ENCODE measurements at regions not wholly inside any gene's neighbourhood (a gene's known extent, or its start where the extent isn't known, plus 50 kb on each side); places are given as distances from the start of the nearest gene placed in this dataset.

DNA sequence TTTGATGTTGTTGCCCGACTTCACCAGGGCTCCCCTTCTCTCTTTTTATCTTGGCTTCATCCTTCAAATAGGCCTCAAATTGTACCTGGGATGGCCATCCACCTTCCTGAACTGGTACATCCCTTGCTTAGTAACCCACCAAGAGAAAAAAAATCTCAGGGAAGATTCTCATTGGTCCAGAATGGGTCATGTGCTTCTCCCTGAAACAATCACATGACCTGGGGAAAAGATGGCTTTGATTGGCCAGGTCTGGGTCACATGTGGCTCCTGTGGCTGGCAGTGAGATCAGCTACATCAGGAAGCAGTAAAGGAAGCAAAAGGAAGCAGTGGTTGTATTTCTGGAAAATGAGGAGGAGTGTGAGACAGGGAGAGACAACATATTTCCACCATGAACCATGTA, 540.2 kb downstream of the MIAT start:
- DNase-seq (ENCODE audit: low read depth, low spot score) = no peak

DNA sequence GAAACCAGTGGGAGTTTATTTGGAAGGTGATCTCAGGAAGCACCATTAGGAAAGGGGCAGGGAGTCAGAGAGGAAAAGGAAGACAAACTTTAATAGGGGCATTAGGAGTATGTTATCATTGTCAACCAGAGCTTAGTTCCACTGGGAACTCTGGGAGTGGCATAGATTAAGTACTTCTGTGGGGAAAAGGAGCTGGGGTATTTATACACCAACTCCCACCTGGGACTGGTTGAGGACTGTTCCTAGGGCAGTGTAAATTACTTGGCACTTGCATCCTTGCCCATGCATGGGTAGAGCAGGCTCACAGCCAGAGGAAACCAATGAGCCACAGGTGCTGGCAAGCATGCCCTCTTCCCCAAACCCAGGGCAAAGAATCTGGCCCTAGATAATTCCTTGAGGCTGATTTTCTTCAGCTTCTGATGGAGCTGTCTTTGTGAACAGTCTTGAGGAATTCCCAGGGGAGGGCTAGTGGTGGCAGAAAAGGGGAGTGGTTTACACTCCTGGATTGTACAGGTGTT, 541.2 kb downstream of the MIAT start:
- DNase-seq (ENCODE audit: low read depth, low spot score) = no peak

DNA sequence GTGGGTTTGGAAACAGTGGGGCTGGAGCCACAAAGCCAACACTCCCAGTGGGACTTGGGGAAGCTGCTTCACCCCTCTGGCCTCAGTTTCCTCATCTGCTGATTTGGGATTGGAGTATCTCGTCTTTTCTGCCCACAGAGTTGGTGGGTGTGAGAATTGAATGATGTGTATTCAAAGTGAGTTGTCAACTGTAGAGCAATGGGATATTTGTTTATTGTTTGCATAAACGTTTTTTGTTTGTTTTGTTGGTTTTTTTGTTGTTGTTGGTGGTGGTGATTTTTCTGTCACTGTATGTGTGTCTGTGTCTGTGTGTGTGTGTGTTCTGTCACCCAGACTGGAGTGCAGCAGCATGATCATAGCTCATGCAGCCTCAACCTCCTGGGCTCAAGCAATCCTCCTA, 542.0 kb downstream of the MIAT start:
- no peak for DNase-seq (ENCODE audit: low read depth, low spot score)

DNA sequence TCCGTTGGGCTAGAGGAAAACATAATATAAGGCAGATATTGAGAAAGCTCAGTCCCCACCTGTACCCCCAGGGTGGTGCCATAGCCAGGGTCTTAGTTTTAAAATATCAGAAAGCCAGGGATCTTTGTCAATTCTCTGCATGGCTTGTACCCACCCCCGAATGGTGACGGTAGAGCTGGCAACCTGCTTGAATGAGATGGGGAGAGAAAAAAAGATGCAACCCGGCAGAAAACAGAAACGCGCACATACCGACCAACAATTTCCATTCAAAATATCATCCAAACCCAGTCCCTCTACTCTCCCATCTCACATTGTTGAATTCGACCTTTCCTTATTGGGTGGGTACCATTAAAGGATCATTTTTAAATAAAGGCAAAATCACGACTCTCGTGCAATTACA, 543.9 kb downstream of the MIAT start:
- DNase-seq (ENCODE audit: low read depth, low spot score) = no peak

DNA sequence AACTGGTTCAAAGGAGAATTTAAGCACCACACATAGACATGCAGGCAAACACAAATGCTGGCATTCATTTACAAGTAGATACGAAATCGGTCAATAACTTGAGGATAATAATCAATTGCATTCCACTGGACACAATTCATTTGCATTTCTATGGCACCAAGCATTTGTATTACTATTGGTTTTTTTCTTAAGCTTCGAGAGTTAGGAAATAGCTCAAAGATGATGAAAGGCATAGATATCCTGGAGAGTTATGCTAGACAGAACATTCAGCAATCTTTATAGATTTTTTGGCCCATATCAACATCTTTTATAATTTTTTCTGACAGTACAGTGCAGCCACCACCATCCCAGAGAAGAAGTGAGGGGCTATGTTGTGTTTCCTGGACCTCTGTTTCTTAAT, 544.4 kb downstream of the MIAT start:
- no peak for DNase-seq (ENCODE audit: low read depth, low spot score)

DNA sequence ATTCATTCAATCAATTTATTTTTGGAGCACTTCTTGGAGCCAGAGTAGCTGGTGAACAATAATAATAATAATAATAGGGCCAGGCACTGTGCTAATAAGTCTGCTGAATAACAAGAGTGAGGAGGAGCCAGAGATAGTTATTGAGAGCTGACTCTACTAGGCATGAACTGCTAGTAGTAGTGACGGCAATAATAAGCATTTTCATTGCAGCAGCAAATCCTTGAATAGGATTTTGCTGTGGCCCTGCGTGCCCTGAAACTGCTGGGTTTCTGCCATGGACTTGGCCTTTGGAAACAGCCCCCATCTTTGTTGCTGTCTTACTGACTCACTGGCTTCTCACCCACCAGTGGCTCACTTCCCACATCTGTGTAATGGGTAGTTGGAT, 545.9 kb downstream of the MIAT start:
- DNase-seq (ENCODE audit: low read depth, low spot score) = no peak

DNA sequence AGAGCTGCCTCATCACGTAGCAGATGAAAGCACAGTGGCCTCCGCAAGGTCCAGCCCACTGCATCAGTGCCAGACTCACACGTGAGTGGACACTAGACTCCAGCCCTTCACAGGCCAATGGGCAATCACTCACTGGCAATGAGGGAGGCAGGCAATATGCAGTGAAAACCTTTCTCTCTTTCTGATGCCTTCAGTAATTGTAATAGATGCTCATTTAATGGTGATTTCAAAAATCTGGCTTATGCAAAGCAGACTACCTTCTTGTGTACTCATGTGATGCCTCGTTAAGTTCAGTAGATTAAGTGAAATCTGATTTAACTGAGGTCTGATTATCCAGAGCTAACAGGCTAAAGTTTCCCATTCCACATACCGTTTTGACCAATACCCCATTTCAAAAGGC, 546.9 kb downstream of the MIAT start:
- DNase-seq (ENCODE audit: low read depth, low spot score) = no peak

DNA sequence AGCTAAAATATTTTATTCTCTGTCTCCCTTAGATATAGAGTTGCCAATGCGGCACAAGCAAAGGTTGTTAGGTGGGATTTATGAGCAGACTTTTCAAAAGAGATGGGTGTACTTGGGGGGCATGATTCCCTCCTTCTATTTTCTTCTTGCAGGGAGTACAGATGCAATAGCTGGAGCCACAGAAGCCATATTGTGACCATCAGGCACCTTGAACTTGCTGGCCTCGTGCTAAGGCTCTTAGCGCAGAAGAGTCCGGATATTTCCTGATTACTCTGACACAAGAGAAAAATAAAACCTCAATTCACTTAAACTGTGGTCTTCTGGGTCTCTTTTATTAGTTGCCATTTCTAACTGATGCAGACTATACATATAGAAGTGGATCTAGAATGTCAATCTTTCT, 547.4 kb downstream of the MIAT start:
- no peak for DNase-seq (ENCODE audit: low read depth, low spot score)

DNA sequence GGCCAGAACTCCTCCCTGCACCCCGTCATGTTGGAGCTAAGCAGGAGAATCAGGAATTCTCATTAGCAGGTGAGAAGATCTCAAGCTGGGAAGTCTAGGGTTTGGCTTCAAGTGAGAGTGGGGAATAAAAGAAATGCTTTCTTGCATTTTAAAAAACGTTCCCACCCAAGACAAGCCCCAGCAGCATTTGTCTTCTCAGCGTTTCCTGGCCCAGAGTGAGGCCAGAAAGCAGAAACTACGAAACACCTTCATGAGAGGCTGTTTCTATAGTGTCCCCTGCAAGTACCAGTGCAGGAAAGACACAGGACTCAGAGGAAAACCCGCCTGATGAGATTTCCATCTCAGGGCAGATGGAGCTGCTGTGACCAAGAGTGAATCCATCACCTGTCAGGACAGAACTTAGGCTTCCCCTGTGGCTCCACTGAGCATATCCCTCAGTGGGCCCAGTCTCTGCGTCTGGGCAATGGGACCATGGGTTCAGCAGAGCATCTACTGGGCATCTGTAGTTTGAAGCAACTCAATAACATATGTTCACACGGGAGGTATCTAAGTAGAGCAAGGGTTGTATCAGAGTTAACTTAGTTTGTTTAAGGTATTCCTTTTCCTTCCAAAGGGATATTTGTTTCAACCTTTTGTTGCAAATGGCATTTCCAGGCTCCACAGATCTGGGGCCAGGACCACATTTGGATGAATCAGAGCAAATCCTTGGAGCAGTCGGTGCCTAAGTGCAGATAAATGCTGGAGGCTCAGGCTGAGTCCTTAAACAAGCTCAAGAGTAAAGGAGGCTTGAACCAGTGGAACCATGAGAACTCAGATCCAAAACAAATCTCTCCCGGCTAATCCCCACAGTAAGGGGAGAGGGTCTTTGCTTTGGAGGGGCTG, 548.3 kb downstream of the MIAT start:
- DNase-seq (ENCODE audit: low read depth, low spot score) = no peak

DNA sequence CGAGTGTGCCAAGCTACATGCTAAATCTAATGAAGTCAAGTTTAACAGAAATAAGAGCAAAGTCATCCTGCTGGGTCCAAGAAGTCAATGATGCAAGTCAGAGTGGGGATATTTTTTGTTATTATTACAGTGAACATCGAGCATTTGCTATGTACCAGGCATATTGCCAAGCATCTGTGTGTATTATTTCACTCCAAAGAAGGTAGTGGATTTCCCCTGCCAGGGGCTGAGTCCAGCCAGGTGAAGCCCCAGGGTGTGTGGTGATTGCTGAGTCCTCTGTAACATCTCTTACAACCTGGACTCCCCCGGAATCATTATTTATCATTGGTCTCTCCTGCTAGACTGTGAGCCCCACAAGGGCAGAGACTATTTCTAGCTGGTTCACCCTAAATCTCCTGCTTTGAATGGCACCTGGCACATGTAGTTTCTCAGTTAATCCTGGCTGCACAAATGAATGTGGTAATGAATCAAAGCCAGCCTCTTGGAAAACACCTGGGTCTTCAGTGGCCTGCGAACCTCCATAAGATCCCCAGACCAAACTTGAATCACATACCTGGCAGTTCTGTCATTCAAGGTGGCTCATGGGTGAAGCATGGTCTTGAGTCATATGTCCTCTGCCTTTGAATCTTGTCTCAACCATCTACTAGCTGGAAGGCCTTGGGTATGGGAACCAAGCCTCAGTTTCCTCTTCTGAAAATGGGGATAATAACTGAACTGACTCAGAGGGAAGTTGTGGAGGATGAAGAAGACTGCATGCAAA, 549.2 kb downstream of the MIAT start:
- no peak for DNase-seq (ENCODE audit: low read depth, low spot score)

DNA sequence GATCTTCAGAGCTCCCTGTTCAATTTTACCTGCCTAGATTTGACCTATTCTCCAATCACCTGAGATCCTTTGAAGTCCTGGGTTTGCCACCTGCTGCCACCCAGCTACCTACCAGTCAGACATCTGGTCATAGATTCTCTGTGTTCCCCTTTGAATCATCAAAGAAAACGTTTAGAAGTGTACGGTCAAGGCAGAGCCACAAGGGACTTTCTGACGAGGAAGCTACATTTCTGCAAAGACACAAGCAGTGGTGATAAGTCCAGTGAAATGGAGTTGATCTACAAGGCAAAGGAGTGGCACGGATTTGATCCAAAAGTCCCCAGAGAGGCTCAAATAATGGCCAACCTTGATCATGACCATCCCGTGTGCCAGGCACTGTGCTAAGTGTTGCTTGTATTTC, 549.9 kb downstream of the MIAT start:
- no peak for DNase-seq (ENCODE audit: low read depth, low spot score)

DNA sequence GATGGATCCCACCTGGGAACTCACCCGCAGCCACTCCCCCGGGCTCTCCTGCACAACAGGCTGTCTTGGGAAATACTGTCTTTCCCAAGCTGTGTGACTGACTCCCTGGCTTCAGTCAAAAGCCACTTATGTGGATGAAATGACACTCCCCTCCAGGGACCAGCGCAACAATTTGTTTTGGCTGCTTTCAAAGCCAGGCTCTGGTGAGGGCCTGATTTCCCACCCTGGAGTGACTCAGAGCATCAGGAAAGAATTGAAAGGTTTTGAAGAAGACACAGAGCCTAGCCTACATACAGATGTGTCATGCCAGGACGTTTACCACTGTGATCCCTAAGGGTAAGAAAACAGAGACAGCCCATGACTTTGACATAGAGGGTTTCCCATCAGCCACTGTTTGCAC, 550.5 kb downstream of the MIAT start:
- peak; percentile 58 for DNase-seq (ENCODE audit: low read depth, low spot score)

DNA sequence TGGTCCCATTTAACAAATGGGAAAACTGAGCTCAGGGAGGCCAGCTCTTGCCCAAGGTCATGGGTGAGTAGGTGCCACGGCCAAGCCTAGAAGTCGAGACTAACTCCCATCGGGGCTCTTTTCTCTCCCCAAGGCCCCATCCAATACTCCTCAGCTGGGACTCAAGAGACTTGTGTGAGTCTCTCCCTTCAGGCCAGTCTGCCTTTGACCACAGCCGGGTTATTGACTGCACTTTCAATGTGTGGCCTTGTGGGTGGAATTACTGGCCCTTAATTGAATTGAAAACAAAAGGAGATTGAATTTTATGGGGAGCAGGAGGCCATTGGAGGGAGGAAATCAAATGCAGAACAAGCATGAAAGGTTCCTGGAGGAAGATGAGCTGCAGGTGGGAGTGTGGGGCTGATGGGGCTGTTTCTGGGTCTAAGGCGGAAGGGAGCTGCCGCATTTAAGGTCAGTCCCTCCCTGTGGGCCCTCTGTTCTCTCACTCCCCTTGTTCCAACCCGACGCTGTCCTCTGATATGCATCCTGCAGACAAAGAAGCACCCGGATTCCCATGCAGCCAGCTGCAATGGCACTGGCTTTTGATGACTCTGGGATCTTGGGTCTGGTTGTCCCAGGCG, 552.8 kb downstream of the MIAT start:
- no peak for DNase-seq (ENCODE audit: low read depth, low spot score)

DNA sequence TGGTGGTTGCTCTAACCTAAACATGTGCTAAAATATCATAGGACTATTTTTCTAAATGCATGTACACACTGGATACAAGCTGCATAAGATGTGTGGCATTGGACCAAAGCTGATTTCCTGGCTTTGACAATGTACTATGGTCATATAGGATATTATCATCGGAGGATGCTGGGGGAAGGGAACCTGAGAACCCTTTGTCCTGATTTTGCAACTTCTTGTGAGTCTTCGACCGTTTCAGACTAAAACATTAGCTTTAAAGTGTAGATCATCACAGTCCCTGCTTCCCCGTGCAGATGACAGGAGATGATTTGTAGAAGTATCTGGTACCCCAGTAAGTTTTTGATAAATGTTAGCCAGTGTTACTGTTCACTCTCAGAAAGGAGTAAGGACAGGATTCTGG, 554.7 kb downstream of the MIAT start:
- no peak for DNase-seq (ENCODE audit: low read depth, low spot score)

DNA sequence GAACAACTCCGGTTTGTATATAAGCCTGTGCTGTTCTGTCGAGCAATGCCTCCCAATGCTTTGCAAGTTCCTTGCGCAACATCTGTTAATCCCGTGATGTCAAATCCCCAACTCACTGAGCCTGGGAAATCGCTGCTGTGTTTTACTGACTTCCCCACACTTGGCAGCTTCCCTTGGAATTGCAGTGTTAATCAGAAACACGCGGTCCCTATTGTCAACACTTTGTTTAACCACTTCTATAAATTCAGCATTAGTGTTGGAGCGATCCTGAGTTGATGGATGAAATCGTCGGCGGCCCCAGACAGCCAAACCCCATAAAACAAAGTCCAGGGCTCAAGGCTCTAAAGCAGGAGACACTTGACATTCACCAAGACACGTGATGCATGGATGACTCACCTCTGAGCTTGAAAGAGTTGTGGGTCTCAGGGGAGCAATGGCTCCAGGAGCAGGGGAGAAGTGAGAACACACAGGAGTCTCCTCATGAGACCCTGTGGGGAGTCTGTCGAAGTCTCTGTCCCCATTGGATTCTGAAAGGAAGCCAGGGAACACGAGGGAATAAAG, 555.3 kb downstream of the MIAT start:
- peak; percentile 87 for DNase-seq (ENCODE audit: low read depth, low spot score)

DNA sequence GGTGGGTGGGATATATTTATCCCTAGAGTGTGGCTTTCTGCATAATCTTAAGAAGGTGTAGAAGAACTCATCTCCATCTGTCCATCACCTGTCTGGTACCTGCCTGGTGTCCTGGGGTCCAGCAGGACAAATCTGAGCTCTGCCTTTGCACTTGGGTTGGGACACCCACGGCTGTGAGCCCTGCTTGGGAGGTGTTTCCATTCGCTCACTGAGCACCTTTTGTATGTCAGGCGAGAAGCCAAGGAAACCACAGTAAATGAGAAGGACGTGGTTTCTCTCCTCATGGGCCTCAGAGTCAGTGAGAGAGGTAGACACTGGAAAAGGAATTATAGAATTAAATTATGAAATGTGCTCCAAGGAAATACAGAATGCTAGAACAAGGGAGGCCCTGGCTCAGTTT, 555.9 kb downstream of the MIAT start:
- DNase-seq (ENCODE audit: low read depth, low spot score) = no peak

DNA sequence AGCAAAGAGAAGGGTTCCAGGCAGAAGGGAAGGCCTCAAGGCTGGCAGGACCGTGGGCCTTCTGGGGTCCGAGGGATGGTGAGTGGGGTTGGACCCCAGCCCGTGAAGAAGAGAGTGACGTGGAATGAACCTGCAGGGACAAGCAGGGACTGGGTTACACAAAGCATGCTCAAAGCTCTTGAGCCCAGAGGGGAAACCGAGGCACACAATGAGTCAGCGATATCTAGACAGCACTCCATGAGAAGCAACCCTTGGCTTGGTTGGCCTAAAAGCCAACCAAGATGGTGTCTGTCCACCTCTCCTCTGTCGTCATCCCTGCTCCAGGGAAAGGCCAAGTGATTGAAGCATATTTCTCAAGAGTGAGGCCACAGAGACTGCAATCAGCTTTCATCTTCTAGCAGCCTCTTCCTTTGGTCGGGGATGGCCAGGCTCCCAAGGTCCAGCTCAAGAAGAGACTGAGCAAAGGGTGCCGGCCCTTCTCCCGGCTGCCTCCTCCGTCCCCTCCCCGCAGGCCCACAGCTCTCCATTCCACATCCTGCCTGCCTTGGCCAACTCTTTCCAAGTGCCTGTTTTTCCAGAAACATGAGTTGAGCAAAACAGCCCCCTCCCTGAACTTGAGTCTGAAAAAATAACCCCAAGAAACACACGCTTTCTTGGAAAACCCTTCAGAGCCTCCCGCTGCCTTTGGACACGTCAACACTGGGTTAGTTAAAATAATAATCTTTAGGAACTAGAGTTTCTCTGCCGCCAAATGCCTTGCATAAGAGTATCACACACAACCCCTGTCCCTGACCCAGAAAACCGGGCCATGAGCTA, 556.6 kb downstream of the MIAT start:
- peak; percentile 91 for DNase-seq (ENCODE audit: low read depth, low spot score)

DNA sequence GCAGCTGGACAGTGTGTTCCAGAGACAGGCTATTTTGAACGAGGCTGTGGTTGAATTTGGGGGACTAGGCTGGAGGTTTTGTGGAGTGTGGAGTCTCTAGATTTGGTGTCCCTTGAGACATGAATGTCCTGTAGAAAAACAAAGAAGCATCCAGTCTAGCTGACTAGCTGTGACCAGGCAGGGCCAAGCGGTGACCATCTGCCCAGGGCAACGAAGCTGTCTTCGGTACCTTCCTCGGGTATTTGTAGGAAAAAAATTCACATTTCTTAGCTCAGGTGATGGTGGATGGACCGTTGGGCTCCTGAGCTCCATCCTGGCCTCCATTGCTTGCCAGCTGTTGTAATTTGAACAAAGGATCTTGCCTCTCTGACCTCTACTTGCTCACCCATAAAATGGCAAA, 557.3 kb downstream of the MIAT start:
- no peak for DNase-seq (ENCODE audit: low read depth, low spot score)

DNA sequence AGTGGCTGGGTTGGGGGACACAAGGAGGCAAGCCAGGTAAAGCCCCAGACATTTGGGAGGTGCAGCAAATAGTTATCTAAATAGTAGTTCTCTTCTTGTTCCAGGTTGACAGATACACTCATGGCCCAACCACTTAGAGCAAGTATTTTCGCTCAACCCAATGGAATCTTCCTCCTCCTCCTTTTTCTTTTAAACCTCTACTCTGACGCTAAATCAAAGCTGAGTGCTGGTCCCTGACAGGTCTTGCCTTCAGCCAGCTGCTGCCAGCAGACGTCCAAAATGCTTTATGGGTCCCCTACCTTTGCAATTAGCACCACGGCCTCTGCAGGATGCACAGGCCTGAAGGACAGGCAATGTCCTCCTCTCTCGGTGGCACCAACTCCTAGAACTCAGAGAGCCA, 558.5 kb downstream of the MIAT start:
- DNase-seq (ENCODE audit: low read depth, low spot score) = no peak

DNA sequence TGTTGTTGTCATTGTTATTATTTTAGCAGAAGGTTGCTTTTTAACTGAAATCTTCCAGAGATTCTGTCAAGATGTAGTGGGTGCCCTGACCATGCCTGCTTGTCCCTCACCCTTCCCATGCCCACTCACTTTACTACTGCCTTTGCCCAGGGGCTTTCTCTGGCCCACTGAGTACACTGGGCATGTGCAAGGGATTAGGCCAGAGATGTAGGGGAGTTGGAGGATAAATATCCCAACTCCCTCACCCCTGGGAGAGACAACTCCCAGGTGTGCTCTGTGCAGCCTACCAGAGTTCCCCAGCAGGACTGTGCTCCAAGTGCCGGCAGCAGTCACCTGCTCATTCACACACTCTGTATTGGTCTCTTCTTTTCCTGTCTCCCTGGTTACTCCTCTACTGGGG, 559.1 kb downstream of the MIAT start:
- DNase-seq (ENCODE audit: low read depth, low spot score) = no peak

DNA sequence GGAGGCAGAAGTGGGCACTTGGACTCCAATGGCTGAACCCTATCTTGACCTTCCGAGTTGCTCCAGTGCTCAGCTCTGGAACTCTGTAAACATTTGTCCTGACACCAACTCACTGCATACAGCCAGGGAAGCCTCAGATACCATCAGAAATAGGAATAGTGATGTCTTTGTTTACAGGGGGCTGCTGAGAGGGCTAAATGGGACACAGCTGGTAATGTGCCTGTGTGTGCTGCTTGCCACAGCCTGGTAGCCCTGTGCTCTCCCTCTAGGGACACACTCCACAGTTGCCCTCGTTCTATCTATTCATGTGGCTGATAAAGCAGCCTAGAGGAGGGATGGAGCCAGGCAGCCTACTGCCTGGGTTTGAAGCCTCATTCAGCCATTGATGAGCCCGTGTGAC, 559.8 kb downstream of the MIAT start:
- DNase-seq (ENCODE audit: low read depth, low spot score) = no peak

Measured in brain pericyte (primary cell).